Naive thymus-derived CD4-positive, alpha-beta T cell (primary cell): ENCODE measurements at regions not wholly inside any gene's neighbourhood (a gene's known extent, or its start where the extent isn't known, plus 50 kb on each side); places are given as distances from the start of the nearest gene placed in this dataset.
A peak's percentile ranks its signal among the peaks of the same experiment; 100 is the strongest.

Experiments used
- ATAC-seq: fragments of 150-1000 bp; cut with Tn5 transposase; 2 replicates; pipeline ENCODE4 v1.10.0; 2021; ENCODE audit warnings: mild to moderate bottlenecking, moderate library complexity
- CTCF ChIA-PET: fragments of 350-600 bp; sonication (Branson Sonifier 250); formaldehyde crosslinking; loops from one replicate; lab custom pipeline; 2021; ENCODE audit warnings: antibody characterized with exemption; lab: Charles Lee
- POLR2A ChIA-PET: fragments of 350-600 bp; sonication (Branson Sonifier 250); formaldehyde crosslinking; loops from one replicate; lab custom pipeline; 2021; ENCODE audit warnings: antibody characterized with exemption, inconsistent platforms; lab: Charles Lee
- DNase-seq, 9 donors: peaks; one replicate each; pipeline versions ENCODE4 v3.0.0 to v3.0.0-alpha.2; 2020 to 2022; ENCODE audit warnings: mixed read lengths in 1 of 9
- H3K27ac ChIP-seq: one replicate; pipeline ENCODE4 v1.7.0; 2013; ENCODE audit warnings: mild to moderate bottlenecking, low read depth, low read length, moderate library complexity
- H3K27me3 ChIP-seq, 2 donors: one replicate each; pipeline ENCODE4 v1.7.0; 2013; ENCODE audit warnings: low read length in 2 of 2, mild to moderate bottlenecking in 2 of 2, moderate library complexity in 2 of 2; ENCODE audit not compliant: control insufficient read depth in 2 of 2, insufficient read depth in 2 of 2
- H3K36me3 ChIP-seq, 3 experiments: 1 replicate in 2 of 3; 2 replicates in 1 of 3; pipeline ENCODE4 v1.7.0; 2013; ENCODE audit warnings: low read length in 3 of 3, mild to moderate bottlenecking in 3 of 3, moderate library complexity in 1 of 3; ENCODE audit not compliant: insufficient read depth in 3 of 3, control insufficient read depth in 2 of 3
- H3K4me1 ChIP-seq, 2 donors: one replicate each; pipeline ENCODE4 v1.7.0; 2013; ENCODE audit warnings: low read length in 2 of 2, mild to moderate bottlenecking in 2 of 2, moderate library complexity in 1 of 2; ENCODE audit not compliant: control insufficient read depth in 2 of 2, insufficient read depth in 2 of 2
- H3K4me3 ChIP-seq: 2 replicates; pipeline ENCODE4 v1.7.0; 2013; ENCODE audit warnings: mild to moderate bottlenecking, low read length
- H3K9me3 ChIP-seq, 3 experiments: 1 replicate in 2 of 3; 2 replicates in 1 of 3; pipeline ENCODE4 v1.7.0; 2013; ENCODE audit warnings: low read length in 3 of 3; ENCODE audit not compliant: control insufficient read depth in 2 of 3
- H3K27ac Mint-ChIP-seq, 9 donors: one replicate each; pipeline ENCODE4 v1.8.0; 2020 to 2022; ENCODE audit warnings: mixed read lengths in 9 of 9, mild to moderate bottlenecking in 8 of 9, moderate library complexity in 5 of 9, inconsistent platforms in 2 of 9
- H3K27me3 Mint-ChIP-seq, 5 donors: one replicate each; pipeline ENCODE4 v1.8.0; 2021 to 2022; ENCODE audit warnings: mixed read lengths in 5 of 5, mild to moderate bottlenecking in 1 of 5
- H3K36me3 Mint-ChIP-seq, 5 donors: one replicate each; pipeline ENCODE4 v1.8.0; 2020 to 2022; ENCODE audit warnings: mixed read lengths in 5 of 5, mild to moderate bottlenecking in 3 of 5, inconsistent platforms in 1 of 5
- H3K4me1 Mint-ChIP-seq, 7 donors: one replicate each; pipeline ENCODE4 v1.8.0; 2020 to 2022; ENCODE audit warnings: mixed read lengths in 7 of 7, mild to moderate bottlenecking in 3 of 7, inconsistent platforms in 1 of 7
- H3K4me3 Mint-ChIP-seq, 10 donors: one replicate each; pipeline ENCODE4 v1.8.0; 2020 to 2022; ENCODE audit warnings: mild to moderate bottlenecking in 10 of 10, mixed read lengths in 10 of 10, moderate library complexity in 6 of 10, inconsistent platforms in 2 of 10
- H3K9me3 Mint-ChIP-seq, 11 donors: one replicate each; pipeline ENCODE4 v1.8.0; 2020 to 2022; ENCODE audit warnings: mixed read lengths in 11 of 11, mild to moderate bottlenecking in 4 of 11, inconsistent platforms in 1 of 11, moderate library complexity in 1 of 11
- intact Hi-C, 2 donors: fragments of 100-400 bp; cut with micrococcal nuclease; formaldehyde crosslinking; loops; one replicate each; pipeline ENCODE4 v1.15.1; 2023

DNA sequence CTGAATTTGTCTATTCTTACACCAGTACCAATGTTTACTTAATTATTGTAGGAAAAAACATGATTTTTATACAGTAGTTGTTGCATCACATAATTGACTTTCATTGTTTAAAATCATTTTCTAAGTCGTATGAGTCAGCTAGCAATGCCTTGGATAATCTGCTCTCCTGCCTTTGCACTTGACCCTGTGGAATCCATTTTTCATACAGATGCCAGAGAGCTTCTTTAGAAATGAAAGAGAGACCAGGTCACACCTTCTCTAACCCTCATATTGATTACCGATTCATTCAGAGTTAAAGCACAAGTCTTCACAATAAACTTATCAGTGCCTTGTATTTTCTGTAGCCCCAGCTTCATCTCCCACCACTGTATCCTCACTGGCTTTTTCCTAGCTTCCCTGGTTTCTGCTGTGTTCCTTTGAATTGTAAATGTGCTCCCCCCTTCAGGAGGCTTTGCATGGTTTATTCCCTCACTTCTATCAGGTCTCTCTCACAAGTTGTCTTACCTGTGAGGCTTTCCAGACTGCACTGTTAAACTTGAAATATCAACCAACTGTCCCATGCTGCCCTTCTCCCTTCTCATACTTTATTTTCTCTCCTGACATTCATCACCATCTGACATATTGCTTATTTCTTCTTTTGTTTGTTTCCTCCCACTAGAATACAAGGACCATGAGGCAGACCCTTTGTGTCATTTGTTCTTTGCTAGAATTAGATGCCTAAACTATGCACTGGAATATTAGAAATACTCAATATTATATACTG is 662.0 kb upstream of the GBE1 start:
- Mint-ChIP-seq H3K36me3 (no peaks in the 10 kb centered on the region), H3K27me3 (no peaks in the 10 kb centered on the region), H3K4me1 (no peaks in the 10 kb centered on the region), H3K4me3 (no peak overlapping the region), H3K9me3 (peaks cover 0 to 12% (median 2%) of the 10 kb centered on the region in 11 donors), H3K27ac (no peak overlapping the region)
- Histone ChIP-seq H3K4me1 (no peaks in the 10 kb centered on the region), H3K9me3 (no peaks in the 10 kb centered on the region), H3K4me3 (no peak overlapping the region), H3K36me3 (no peaks in the 10 kb centered on the region), H3K27ac (no peak overlapping the region), H3K27me3 (no peaks in the 10 kb centered on the region)
- ATAC-seq (no peak), DNase-seq (no peak)
- CTCF ChIA-PET = no interaction called here
- intact Hi-C loops = no loop called here
- POLR2A ChIA-PET = no interaction called here

DNA sequence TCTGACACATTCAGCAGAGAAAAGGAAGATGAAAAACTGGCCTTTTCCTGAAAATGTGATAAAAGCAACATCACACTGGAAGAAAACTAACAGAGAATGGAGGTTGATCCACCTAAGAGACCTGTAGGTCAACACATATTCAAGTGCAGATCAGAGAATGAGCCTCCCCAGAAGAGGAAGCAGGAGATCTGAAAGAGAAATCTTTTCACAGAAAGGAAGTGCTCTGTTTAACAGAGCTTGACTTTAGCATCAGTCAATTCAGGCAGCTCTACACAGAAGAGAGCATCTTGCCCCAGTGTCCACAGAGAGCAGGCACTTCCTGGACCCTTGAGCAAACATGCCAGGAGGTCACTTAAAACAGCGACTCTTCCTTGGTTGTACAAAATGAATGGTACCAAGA is 655.4 kb upstream of the GBE1 start:
- H3K9me3 ChIP-seq = no peaks in the 10 kb centered on the region
- POLR2A ChIA-PET = no interaction called here
- H3K36me3 ChIP-seq = no peaks in the 10 kb centered on the region
- no peaks in the 10 kb centered on the region for H3K36me3 Mint-ChIP-seq
- intact Hi-C loops = no loop called here
- H3K27me3 Mint-ChIP-seq = no peaks in the 10 kb centered on the region
- no peak overlapping the region for H3K27ac Mint-ChIP-seq
- no peak overlapping the region for H3K27ac ChIP-seq
- ATAC-seq (no peak), DNase-seq (no peak)
- CTCF ChIA-PET = no interaction called here
- no peaks in the 10 kb centered on the region for H3K4me1 ChIP-seq
- no peak overlapping the region for H3K4me3 Mint-ChIP-seq
- no peaks in the 10 kb centered on the region for H3K4me1 Mint-ChIP-seq
- H3K9me3 Mint-ChIP-seq = peaks cover 0 to 19% (median 0%) of the 10 kb centered on the region in 11 donors
- no peak overlapping the region for H3K4me3 ChIP-seq
- H3K27me3 ChIP-seq = no peaks in the 10 kb centered on the region

DNA sequence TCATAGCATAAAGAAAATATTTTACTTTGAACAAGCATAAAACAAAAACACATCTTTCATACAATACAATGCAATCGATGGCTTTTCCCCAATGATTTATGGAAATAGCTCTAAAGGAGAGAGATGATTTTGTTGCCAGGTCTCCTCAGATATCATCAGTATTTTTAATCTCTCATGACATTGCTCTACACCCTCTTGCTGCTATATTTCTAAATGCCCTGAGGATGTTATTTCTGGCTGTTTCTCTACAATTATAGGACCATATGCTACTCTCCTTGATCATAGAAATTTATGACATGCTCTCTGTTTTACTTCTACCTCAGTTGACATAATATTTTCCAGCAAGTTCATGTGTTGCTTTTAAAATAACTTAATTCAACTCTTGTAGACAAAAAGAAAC is 654.9 kb upstream of the GBE1 start:
- DNase-seq = no peak
- no peaks in the 10 kb centered on the region for H3K4me1 ChIP-seq
- intact Hi-C loops = no loop called here
- Mint-ChIP-seq H3K4me1 (no peaks in the 10 kb centered on the region), H3K9me3 (peaks cover 0 to 19% (median 0%) of the 10 kb centered on the region in 11 donors), H3K27me3 (no peaks in the 10 kb centered on the region), H3K4me3 (no peak overlapping the region), H3K27ac (no peak overlapping the region), H3K36me3 (no peaks in the 10 kb centered on the region)
- no peaks in the 10 kb centered on the region for H3K9me3 ChIP-seq
- no peaks in the 10 kb centered on the region for H3K36me3 ChIP-seq
- H3K27me3 ChIP-seq = no peaks in the 10 kb centered on the region
- ChIA-PET POLR2A (no interaction called here), CTCF (no interaction called here)
- H3K4me3 ChIP-seq = no peak overlapping the region
- H3K27ac ChIP-seq = no peak overlapping the region
- no peak for ATAC-seq

DNA sequence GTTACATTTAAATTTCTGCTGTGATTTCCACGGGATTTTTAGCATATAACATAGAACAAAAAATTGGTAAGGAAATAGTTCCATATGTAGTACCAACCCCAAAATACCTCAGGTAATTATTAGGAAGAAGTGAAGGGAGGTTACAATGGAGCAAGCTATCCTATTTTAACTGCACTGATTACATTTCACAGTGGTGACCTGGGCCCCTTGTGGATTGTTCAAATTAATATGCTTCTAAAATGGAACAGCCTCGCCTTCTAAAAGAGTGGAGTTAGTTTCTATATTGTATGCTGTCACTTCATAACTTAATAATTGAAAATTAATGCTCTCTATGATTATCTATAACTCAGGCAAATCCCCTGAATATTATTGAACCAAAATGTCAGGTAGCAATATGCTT is 651.7 kb upstream of the GBE1 start:
- H3K27me3 ChIP-seq = no peaks in the 10 kb centered on the region
- H3K36me3 Mint-ChIP-seq = no peaks in the 10 kb centered on the region
- POLR2A ChIA-PET = no interaction called here
- no peaks in the 10 kb centered on the region for H3K27me3 Mint-ChIP-seq
- no peak overlapping the region for H3K4me3 Mint-ChIP-seq
- H3K9me3 Mint-ChIP-seq = peaks cover 0 to 19% (median 0%) of the 10 kb centered on the region in 11 donors
- CTCF ChIA-PET = no interaction called here
- DNase-seq (no peak), ATAC-seq (no peak)
- intact Hi-C loops = no loop called here
- no peaks in the 10 kb centered on the region for H3K4me1 ChIP-seq
- no peak overlapping the region for H3K4me3 ChIP-seq
- no peaks in the 10 kb centered on the region for H3K9me3 ChIP-seq
- H3K27ac Mint-ChIP-seq = peak overlapping the region in 1 of 9 donors; percentile 16
- no peak overlapping the region for H3K27ac ChIP-seq
- no peaks in the 10 kb centered on the region for H3K36me3 ChIP-seq
- H3K4me1 Mint-ChIP-seq = no peaks in the 10 kb centered on the region

DNA sequence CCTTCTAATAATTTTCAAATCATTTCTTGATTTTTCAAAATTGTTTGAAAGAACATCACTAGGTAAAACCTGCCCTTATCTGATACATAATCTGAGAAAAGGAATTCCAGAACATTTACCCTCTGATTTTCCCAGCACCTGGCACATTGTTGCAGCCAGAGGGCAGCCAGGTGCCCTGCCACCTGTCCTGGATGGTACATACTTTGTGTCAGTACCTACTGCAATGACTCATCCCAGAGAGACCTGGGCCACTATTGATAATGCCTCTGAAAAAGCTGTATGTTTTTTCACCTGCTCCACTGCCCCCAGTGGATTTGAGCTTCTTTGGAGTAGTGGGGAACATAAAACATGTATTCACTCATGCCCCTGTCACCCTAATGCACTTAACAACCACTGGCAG is 648.9 kb upstream of the GBE1 start:
- intact Hi-C loops = no loop called here
- Mint-ChIP-seq H3K4me3 (no peak overlapping the region), H3K27ac (no peak overlapping the region), H3K9me3 (peaks cover 0 to 7% (median 3%) of the 10 kb centered on the region in 11 donors), H3K27me3 (no peaks in the 10 kb centered on the region), H3K36me3 (no peaks in the 10 kb centered on the region), H3K4me1 (no peaks in the 10 kb centered on the region)
- H3K27me3 ChIP-seq = no peaks in the 10 kb centered on the region
- no peaks in the 10 kb centered on the region for H3K4me1 ChIP-seq
- H3K27ac ChIP-seq = no peak overlapping the region
- POLR2A ChIA-PET = no interaction called here
- H3K36me3 ChIP-seq = no peaks in the 10 kb centered on the region
- no peak for ATAC-seq
- CTCF ChIA-PET = no interaction called here
- DNase-seq = no peak
- no peak overlapping the region for H3K4me3 ChIP-seq
- no peaks in the 10 kb centered on the region for H3K9me3 ChIP-seq

GRCh38 chr3:82409842-82410241 is 648.4 kb upstream of the GBE1 start:
- Histone ChIP-seq H3K9me3 (no peaks in the 10 kb centered on the region), H3K4me1 (no peaks in the 10 kb centered on the region), H3K27ac (no peak overlapping the region), H3K4me3 (no peak overlapping the region), H3K36me3 (no peaks in the 10 kb centered on the region), H3K27me3 (no peaks in the 10 kb centered on the region)
- ATAC-seq (no peak), DNase-seq (no peak)
- Mint-ChIP-seq H3K4me1 (no peaks in the 10 kb centered on the region), H3K27ac (no peak overlapping the region), H3K27me3 (no peaks in the 10 kb centered on the region), H3K4me3 (no peak overlapping the region), H3K36me3 (no peaks in the 10 kb centered on the region), H3K9me3 (peaks cover 0 to 7% (median 3%) of the 10 kb centered on the region in 11 donors)
- CTCF ChIA-PET = no interaction called here
- POLR2A ChIA-PET = no interaction called here
- intact Hi-C loops = no loop called here

GRCh38 chr3:82392203-82392775 is 630.8 kb upstream of the GBE1 start:
- Mint-ChIP-seq H3K36me3 (no peaks in the 10 kb centered on the region), H3K27ac (no peak overlapping the region), H3K27me3 (no peaks in the 10 kb centered on the region), H3K4me1 (no peaks in the 10 kb centered on the region), H3K9me3 (peaks cover 0 to 9% (median 4%) of the 10 kb centered on the region in 11 donors), H3K4me3 (no peak overlapping the region)
- Histone ChIP-seq H3K27me3 (no peaks in the 10 kb centered on the region), H3K27ac (no peak overlapping the region), H3K4me3 (no peak overlapping the region), H3K4me1 (no peaks in the 10 kb centered on the region), H3K36me3 (no peaks in the 10 kb centered on the region), H3K9me3 (no peaks in the 10 kb centered on the region)
- ATAC-seq (no peak), DNase-seq (no peak)
- intact Hi-C loops = no loop called here
- POLR2A ChIA-PET = no interaction called here
- CTCF ChIA-PET = interaction anchor here (0.7 kb wide), 1 partner anchor 1072 kb away, joined by 5 read pairs; no protein-coding TSS in a partner anchor
